GM21825 (cell line): ENCODE measurements at regions not wholly inside any gene's neighbourhood (a gene's known extent, or its start where the extent isn't known, plus 50 kb on each side); places are given as distances from the start of the nearest gene placed in this dataset.
"Not testable (repeated sequence)": the region's sequence is repeated elsewhere in the genome, so short reads cannot be mapped to it uniquely, and the experiment has no call there.

Source experiments
- ATAC-seq: cut with Tn5 transposase; IDR thresholded peaks from one replicate; pipeline ENCODE4 v1.9.1; 2021; ENCODE audit warnings: mild to moderate bottlenecking, moderate library complexity; ENCODE audit not compliant: unreplicated experiment

- ATAC-seq: no peak
Observed at GRCh38 chr21:36207577-36208320, 51.1 kb downstream of the DOP1B start.

GRCh38 chr21:36208326-36209013 is 51.8 kb downstream of the DOP1B start:
- no peak for ATAC-seq

- ATAC-seq: no peak
Observed at GRCh38 chr21:36209626-36210171, 53.1 kb downstream of the DOP1B start.

GRCh38 chr21:36210779-36211659 is 54.4 kb downstream of the DOP1B start:
- no peak for ATAC-seq

GRCh38 chr21:36211660-36212512 is 55.3 kb downstream of the DOP1B start:
- ATAC-seq: no peak

GRCh38 chr21:36212513-36212780 is 55.8 kb downstream of the DOP1B start:
- ATAC-seq: no peak

GRCh38 chr21:36214561-36214960 is 57.9 kb downstream of the DOP1B start:
- ATAC-seq: no peak

- ATAC-seq: no peak
Observed at GRCh38 chr21:36217743-36218142, 61.1 kb downstream of the DOP1B start.

GRCh38 chr21:36218691-36219090 is 62.1 kb downstream of the DOP1B start:
- no peak for ATAC-seq

- ATAC-seq: no peak
Observed at GRCh38 chr21:36223451-36223850, 66.8 kb downstream of the DOP1B start.

GRCh38 chr21:36229181-36229580 is 72.6 kb downstream of the DOP1B start:
- ATAC-seq: no peak

GRCh38 chr21:36231444-36231843 is 74.8 kb downstream of the DOP1B start:
- not testable (repeated sequence) for ATAC-seq

- ATAC-seq: no peak
Observed at GRCh38 chr21:36232641-36233040, 76.0 kb downstream of the DOP1B start.

- no peak for ATAC-seq
Observed at GRCh38 chr21:36235058-36235582, 78.5 kb downstream of the DOP1B start.

GRCh38 chr21:36236052-36236730 is 79.6 kb downstream of the DOP1B start:
- ATAC-seq: no peak

- no peak for ATAC-seq
Observed at GRCh38 chr21:36237441-36237840, 80.8 kb downstream of the DOP1B start.

GRCh38 chr21:36239585-36239984 is 80.4 kb upstream of the MORC3 start:
- no peak for ATAC-seq

GRCh38 chr21:36241717-36242116 is 78.3 kb upstream of the MORC3 start:
- no peak for ATAC-seq

GRCh38 chr21:36245115-36245514 is 74.9 kb upstream of the MORC3 start:
- ATAC-seq: no peak

GRCh38 chr21:36245649-36246048 is 74.3 kb upstream of the MORC3 start:
- no peak for ATAC-seq
